ENCODE measurements at regions not wholly inside any gene's neighbourhood (a gene's known extent, or its start where the extent isn't known, plus 50 kb on each side); places are given as distances from the start of the nearest gene placed in this dataset.

DNA sequence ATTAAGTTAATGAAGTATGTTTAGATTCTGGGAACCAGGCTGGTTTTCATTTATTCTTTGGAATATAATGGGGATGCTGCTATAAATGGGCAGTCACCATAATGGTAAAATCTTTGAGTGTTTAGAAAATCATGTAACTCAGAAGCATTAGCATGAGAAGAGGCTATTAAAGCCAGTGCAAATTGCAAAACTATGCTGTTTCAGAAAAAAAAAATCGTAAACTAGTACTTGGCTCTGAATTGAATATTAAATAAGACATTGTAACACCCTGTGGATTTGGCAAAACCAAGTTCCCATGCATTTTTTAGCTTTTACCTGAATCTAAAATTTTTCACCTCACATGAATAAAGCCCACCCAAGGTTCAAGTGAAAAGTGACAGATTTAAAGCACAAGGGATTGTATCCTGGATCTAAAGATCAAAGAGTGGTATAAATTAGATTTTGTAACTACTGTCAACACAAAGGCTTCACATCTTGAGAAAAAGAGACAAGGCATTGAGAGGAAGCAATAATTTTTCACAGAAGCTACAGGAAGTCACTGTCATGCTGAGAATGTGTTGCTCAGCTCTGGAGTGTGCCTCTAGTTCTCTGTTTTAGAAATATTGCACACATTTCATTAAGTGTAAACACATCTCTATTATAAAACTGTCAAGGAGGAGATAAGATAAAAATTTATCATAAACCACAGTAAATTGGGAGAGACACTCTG, 142.2 kb downstream of the ABCA8 start:
- DNase-seq (ENCODE audit: low read depth in 3 of 3): no peak

DNA sequence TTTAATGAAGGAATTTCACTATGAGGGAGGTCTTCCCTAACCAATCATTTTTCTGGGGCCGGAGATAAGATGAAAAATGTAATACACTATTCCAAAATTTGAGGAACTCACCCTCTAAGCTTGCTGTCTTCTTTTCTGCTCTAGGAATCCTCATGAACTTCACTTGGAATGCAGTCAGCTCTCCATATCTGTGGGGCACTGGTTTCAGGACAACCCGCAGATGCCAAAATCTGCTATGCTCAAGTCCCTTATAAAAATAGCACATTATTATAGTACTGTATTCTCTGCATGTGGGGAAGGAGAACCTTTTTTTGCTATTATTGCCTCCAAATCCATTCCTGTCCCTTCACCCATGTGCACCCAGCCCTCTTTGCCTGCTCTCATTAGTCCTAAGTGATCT, 146.0 kb downstream of the ABCA8 start:
- DNase-seq (ENCODE audit: low read depth in 3 of 3): no peak

- DNase-seq (ENCODE audit: low read depth in 3 of 3): no peak
Observed at GRCh38 chr17:68807998-68808772, 147.0 kb downstream of the ABCA8 start.

DNA sequence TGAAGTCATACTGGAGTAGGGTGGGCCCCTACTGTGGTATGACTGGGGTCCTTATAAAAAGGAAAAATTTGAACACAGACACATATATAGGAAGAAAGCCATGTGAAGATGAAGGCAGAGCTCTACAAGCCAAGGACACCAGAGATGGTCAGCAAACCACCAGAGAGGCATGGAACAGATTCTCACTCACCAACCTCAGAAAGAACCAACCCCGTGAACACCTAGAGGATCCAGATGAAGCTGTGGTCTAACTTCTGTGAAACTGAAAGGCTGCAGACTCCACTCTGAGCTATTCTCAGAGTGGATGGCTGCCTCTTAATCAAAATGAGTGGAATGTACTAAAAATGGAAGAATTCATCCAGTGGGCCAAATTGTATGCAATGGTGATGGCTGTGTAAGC, 149.6 kb downstream of the ABCA8 start:
- no peak for DNase-seq (ENCODE audit: low read depth in 3 of 3)

DNA sequence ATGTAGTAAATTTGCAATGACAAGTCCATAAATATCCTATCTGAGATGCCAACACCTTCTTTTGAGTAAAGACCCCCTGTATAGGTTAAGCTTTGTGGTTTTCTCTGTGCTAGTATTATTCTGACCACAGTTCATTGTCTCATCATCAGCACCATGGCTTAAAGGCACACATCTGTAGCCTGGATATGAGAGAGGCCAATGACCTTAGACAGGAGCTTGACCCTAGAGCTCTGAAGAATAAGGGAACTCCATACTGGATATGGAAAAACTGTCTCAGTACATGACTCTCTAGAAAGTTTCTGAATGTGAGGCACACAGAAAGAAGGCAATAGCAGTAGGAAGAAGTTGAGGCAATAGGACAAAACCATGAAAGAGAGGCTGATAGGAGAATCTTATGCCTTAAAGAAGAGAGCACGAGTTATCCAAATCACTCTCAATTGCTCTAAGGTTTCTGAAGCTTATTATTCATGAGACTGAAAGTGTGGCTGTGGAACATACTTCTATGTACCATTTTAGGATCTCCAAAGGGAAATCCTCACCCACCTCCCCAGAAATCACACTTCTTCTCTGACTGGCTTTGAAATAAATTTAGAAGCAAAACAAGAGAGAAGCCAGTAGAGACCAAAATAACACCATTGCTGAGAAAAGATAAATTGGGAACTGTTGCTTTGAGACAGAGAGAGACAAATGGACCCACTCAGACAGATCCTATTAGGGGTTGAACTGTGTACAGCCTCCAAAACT, 150.2 kb downstream of the ABCA8 start:
- DNase-seq (ENCODE audit: low read depth in 3 of 3): no peak

DNA sequence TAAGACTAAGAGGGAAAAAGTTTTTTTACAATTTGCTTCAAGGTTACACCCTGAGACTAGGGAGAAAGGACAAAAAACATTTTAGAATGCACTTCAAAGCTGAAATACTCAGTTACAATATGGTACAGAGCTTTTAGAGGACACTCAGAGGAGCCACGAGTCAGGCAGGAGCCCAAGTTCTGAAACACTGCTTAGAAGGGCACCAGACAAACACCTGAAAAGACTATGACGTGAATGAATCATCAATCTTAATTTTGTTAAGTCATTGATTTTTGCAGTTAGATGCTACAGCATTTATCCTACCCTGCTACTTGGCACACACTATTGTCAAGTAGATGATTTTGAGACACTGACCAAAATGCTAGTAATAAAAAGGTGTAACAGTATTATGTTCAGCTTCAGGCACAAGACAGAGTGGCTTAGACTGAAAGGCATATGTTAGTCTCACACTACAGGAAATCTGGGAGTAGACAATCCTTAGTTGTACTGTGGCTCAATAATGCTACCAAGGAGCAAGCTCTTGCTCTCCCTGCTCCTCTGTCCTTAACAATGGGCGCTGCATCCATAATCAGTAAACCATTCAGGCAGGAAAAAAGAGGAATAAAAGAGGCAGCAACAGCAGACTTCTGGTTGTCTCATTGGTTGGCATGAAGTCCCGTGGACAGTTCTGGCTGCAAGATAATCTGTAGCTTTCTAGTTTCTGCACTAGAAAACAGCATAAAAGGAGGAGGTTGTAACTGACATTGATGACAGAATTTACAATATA, 151.8 kb downstream of the ABCA8 start:
- DNase-seq (ENCODE audit: low read depth in 3 of 3): no peak

GRCh38 chr17:68801335-68802247, 153.6 kb downstream of the ABCA8 start:
- DNase-seq (ENCODE audit: low read depth in 3 of 3): no peak

GRCh38 chr17:68800751-68801150, 154.4 kb downstream of the ABCA8 start:
- no peak for DNase-seq (ENCODE audit: low read depth in 3 of 3)

DNA sequence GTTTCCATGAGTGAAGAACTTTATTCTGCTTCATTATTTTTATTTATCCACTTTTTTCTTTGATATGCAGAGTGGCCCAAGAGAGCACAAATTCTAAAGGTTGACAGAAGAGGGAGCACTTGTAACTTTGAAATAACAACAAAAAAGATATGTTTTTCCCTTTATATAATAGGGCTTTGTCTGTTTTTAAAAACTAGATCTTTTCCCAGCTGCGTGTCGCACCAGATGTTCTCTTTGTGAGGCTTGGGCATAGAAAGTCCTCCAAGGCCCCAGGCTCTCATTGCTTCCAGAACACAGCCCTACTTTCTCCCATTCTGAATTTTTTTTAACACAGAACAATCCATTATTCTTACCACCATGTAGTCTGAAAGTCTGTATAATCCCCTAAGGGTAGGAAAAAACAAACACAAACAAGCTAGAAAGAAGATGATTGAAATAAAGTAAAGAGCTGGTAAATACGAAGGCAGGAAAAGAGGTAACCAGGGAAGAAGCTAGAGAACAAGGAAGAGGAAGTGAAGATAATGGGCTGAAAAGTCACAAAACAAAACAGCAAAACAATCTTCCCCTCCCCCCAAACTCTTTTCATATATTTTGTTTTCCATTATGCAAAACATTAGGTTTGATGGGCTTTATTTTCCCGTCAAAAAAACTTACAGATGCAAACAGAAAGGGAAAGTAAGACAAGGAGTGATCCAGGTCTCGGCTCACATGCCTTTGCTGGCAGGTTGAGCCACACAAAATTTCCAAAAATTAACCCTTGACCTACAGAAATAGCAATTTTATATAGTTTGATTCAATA, 160.4 kb downstream of the ABCA8 start:
- DNase-seq (ENCODE audit: low read depth in 3 of 3): no peak

GRCh38 chr17:68792873-68793272, 162.3 kb downstream of the ABCA8 start:
- DNase-seq (ENCODE audit: low read depth in 3 of 3): no peak

DNA sequence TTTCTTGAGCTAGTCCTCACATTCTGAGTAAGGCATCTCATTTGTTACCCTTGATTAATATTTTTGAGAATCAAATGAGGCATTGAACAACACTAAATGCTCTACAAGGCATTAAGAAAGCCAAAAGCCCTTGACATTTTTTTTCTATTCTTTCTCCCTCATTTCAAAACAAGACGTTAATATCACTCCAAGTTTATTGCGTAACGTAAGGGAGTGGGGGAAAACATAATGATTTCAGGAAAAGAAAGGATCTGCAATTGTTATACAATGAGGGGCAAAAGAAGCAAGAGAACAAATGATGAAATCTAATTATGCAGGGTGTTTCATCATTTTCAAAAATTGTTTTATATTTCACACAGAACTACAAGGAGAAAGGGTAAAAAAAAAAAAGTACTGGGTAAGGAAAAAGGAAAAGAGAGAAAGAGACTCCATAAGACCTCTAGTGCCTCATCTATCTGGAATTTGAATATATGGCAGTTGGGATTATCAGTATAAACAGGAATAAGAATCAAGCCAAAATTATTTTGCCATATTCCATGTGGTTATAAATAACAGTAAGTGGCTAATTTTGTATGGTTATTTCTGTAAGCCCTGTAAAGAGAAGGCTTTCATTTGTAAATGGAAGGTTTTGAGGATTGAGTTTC, 163.0 kb downstream of the ABCA8 start:
- DNase-seq (ENCODE audit: low read depth in 3 of 3): no peak

DNA sequence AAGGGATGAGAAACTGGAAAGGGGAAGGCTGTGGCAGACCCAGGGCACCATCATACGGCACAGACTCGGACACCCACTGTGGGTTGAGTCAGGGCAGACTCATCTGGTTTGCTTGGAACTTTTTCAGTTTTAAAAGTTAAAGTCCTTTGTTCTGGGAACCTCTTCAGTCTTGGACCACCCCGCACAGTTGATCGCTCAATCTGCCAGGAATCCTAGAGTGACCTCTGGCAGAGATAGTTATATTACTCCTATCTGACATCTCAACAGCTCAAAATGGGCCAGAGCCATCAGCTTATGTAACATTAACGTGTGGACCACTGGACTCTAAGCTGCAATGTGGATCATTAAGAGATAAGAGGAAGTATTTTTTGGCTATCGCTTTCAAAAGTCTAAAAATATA, 164.3 kb downstream of the ABCA8 start:
- DNase-seq (ENCODE audit: low read depth in 3 of 3): no peak

DNA sequence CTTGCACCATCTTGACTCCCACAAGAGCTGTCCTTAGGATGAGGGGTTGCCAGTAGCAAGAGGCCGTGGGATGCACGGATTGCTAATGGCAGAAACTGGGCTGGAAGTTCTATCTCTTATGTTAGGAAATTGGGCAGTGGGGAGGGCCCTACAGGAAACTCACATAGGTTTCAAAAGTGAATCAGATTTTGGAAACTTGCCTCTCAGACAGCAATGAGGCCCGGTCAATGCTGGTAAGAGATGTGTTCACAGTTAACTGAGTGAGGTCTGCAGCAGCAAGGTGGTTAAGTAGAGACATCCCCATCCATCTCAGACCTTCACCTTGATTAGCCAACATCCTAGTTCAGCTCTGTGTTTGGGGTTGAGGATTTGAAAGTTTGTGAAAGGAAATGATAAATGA, 164.7 kb downstream of the ABCA8 start:
- no peak for DNase-seq (ENCODE audit: low read depth in 3 of 3)

DNA sequence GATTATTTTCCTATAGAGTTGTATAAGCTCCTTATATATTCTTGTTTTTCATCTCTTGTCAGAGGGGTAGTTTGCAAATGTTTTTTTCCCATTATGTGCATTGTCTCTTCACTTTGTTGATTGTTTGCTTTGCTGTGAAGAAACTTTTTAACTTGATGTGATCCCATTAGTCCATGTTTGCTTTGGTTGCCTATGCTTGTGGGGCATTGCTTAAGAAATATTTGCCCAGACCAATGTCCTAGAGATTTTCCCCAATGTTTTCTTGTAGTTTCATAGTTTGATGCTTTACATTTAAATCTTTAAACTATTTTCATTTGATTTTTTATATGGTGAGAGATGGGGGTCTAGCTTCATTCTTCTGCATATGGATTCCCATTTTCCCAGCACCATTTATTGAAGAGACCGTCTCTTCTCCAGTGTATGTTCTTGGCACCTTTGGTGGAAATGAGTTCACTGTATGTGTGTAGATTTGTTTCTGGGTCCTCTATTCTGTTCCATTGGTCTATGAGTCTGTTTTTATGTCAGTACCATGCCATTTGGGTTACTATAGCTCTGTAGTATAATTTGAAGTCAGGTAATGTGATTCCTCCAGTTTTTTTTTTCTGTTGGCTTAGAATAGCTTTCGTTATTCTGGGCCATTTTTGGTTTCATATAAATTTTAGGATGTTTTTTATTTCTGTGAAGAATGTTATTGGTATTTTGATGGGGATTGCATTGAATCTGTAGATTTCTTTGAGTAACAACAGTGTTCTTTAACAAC, 165.8 kb downstream of the ABCA8 start:
- no peak for DNase-seq (ENCODE audit: low read depth in 3 of 3)

- DNase-seq (ENCODE audit: low read depth in 3 of 3): no peak
Observed at GRCh38 chr17:68785565-68786486, 169.4 kb downstream of the ABCA8 start.

- no peak for DNase-seq (ENCODE audit: low read depth in 3 of 3)
Observed at GRCh38 chr17:68784431-68784830, 170.8 kb downstream of the ABCA8 start.

DNA sequence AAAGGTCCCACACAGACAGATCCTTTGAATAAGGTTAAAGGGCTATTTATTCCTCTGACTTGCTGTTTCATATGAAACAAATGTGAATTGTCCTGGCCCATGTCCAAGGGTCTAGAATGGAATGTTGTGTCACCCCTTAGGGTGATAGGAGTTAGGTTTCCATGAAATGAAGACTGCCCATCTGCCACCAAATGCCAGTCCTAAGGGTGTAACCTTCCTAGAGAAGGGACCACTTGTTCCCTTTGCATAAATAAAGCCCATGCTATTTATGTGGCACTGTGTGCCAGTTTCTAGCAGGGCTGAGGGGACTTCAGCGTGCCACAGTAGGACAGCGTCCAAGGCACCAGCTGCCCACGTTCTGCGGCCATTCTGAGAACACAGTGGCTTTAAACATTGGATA, 171.3 kb downstream of the ABCA8 start:
- DNase-seq (ENCODE audit: low read depth in 3 of 3): no peak

GRCh38 chr17:68782789-68783188, 172.4 kb downstream of the ABCA8 start:
- DNase-seq (ENCODE audit: low read depth in 3 of 3): no peak

Data from stimulated activated CD4-positive, alpha-beta T cell treated with anti-CD3 and anti-CD28 coated beads, TNF-alpha, amount 100 ng/mL, for 48 hours (primary cell).